ENCODE measurements at regions not wholly inside any gene's neighbourhood (a gene's known extent, or its start where the extent isn't known, plus 50 kb on each side); places are given as distances from the start of the nearest gene placed in this dataset.
"Not testable (repeated sequence)": the region's sequence is repeated elsewhere in the genome, so short reads cannot be mapped to it uniquely, and the experiment has no call there.

DNA sequence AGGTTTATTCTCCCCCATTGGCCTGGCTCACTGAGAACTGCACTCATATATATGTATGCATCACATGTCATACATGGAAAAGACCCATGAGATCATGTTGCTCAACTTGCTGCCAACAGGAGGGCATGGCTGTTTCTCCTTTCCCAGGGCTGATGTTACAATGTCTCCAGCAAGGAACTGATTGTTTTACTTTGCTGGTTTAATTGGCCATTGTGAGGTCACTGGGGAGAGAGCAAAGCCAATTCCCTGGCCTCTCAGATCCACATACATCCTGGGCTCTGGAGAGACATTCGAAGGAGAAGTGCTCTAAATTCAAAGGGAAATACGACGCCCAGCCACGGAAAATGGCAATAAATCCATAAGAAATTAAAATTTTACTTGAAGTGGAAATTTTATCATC, 287.8 kb downstream of the WDR11 start:
- no peak for DNase-seq

DNA sequence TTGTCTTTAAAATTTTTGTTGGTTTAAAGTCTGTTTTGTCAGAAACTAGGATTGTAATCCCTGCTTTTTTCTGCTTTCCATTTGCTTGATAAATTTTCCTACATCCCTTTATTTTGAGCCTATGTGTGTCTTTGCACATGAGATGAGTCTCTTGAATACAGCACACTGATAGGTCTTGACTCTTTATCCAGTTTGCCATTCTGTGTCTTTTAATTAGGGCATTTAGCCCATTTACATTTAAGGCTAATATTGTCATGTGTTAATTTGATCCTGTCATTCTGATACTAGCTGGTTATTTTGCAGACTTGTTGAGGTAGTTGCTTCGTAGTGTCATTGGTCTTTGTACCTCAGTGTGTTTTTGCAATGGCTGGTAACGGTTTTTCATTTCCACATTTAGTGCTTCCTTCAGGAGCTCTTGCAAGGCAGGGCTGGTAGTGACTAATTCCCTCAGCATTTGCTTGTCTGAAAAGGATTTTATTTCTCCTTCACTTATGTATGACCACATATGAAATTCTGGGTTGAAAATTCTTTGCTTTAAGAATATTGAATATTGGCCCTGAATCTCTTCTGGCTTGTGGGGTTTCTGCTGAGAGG, 294.7 kb downstream of the WDR11 start:
- DNase-seq, result not testable (repeated sequence)

DNA sequence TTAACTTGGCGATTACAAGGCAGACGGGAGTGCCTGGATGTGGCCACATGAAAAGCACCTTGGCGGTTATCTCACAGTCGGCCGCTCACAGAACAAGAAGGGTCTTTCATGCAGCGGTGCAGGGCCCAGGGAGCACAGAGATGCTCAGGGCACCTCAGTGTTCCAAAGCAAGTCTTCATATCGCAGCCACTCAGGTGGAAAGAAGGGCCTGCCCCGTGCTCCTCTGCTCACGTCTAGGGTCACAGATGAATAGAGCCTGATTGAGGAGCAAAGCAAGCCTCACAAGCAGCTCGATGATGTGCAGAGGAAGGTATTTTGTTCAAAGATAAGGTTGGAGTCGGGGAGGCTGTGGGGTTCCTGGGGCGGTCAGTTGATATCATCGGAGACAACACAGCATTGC, 297.8 kb downstream of the WDR11 start:
- DNase-seq, result no peak

DNA sequence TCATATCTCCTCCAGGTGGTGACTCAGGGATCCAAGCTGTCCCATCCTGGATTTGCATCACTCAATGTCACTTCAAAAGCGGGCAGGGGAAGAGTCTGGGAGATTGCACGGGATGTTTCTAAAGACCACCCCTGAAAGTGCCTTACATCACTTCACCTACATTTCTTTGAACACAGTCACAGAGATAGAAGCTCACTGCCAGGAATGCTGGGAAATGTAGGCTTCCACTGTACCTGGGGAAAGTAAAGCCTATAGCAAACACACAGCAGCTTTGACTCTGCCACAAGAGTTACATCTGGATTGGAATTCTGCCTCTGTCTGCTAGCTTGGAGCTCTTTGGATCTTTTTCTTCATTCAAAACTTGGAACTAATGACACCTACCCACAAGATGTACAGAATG, 300.9 kb downstream of the WDR11 start:
- no peak for DNase-seq

DNA sequence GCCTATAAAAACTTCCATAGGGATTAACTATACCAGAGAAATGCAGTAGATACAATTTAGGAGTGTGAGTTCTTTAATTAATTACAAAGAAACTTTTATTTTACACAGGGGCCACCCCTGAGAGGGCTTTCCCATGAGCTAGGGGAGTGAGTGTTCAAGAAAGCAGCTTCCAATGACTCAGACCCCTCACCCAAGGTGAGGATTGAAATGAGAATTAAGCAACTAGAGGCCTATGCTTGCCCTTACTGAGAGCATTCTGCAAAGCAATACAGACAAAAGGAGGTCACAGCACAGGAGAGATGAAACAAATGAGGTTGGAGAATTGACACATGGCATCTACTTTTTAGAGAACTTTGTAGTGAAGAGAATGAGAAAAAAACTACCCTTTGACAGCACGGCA, 301.8 kb downstream of the WDR11 start:
- no peak for DNase-seq

DNA sequence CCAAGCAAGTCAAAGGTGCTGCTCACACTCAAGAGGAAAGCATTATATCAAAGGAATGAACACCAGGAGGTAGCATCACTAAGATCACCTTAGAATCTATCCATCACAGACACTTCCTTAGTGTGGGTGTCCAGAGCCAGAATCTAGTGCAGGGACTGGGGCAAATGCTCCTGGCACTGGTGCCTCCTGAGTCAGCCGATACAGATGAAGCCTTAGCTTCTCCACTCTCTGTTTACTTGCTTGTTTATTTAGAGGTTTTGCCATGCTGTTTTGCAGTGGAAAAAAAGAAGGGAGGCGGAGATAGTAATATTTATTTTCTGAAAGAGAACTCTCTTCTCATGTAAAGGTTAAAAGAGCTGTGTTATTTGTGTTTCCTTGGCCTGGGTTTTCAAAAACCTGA, 303.1 kb downstream of the WDR11 start:
- no peak for DNase-seq

DNA sequence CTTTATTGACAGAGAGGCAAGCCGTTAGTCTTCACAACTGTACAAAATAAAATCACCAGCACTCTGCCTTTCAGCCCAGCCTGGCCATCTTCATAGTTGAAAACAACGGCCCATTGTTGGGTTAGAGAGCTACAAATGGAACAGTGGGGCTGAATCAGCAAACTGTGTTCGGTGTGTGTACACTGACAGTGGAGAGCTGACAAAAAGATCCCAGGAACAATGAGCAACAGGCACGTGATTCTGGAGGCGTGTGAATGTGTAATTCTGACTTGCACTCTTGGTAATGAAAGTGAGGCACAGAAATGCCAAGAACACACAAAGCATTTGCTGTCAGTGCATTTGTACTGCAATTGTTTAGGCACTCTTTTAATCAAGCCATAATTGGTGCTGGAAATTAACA, 303.7 kb downstream of the WDR11 start:
- no peak for DNase-seq

DNA sequence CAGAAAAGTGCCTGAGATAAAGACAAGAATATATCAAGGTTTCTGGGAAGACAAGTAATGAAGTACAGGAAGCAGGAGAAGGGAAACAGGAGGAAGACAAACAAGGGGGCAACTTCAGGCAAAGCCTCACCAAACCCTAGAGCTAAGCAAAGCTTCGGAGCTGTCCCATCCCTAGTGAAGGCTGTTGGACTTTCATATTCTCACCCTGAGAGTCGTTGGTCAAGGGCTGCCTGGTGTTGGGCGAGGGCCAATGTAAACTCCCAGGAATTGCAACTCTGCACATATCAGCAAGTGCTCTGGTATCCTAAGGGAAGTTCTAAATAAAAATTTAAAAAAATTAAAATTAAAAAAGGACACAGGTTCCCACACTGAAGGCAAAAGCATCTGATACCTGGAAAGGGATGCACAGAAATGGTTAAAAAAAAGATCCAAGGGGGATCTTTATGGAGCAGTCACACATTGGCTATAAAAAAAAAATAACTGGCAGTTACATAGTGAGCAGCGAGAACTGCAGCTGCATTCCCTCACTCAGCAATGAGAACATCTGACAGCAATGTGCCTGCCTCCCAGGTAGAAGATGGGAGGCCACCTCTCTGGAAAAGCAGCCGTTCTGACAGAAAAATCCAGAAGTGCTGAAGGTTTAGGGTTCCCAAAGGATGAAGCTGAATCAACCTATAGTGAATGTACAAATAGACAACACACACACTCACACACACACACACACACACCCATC, 304.7 kb downstream of the WDR11 start:
- DNase-seq, result no peak

DNA sequence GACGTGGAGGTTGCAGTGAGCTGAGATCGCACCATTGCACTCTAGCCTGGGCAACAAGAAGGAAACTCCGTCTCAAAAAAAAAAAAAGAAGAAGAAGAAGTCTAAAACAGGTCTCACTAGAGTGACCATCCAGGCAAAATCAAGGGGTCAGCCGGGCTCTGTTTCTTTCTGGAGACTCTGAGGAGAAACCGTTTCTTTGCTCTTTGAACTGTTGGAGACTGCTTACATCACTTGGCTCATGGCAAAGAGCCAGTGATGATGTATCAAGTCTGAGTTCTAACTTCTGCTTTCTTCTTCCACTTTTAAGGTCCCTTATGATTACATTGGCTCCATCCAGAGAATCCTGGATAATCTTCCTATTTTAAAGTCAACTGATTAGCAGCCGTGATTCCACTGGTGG, 306.8 kb downstream of the WDR11 start:
- DNase-seq, result peak; percentile 42

DNA sequence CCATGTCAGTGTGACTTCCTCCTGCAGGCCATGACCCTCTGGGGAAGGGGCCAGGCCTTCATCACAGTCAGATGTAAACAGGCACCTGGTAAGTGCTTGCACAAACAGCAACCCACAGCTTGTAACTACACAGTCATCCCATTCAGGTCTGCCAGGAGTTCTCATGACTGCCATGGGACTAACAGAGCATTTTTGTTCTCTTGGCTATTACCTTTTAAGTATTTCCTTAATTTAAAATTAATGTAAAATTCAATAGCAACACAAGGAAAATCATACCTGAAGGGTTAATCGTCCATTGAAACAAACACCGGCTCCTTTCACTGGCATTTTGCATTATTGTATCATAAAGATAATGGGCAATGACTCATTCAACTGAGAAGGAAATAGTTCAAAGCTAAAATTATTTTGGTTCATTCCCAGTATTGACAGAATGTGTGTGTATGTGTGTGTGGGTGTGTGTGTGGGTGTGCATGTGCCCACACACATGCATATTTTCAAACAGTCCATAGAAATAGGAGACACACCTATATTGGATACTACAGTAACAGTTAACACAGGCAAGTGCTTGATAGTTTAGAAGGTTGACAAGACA, 307.9 kb downstream of the WDR11 start:
- DNase-seq, result no peak

DNA sequence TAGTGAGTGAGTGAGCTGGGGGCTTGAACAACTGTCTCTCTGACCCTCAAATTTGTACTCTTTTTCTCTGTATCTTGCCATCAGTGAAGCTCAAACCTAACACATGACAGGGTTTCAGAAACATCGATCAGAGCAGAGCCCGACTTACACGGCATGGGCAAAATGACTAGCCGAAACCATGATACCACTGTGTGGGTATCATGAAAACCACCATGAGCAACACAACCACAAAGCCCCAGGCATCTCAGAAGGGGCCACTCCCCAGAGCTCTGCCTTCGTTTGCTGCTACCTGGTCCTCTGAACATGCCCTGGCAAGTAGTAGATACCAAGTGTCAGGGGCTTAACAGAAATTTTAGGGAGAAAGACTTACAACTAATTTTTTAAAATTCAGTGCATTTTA, 308.5 kb downstream of the WDR11 start:
- DNase-seq, result no peak

DNA sequence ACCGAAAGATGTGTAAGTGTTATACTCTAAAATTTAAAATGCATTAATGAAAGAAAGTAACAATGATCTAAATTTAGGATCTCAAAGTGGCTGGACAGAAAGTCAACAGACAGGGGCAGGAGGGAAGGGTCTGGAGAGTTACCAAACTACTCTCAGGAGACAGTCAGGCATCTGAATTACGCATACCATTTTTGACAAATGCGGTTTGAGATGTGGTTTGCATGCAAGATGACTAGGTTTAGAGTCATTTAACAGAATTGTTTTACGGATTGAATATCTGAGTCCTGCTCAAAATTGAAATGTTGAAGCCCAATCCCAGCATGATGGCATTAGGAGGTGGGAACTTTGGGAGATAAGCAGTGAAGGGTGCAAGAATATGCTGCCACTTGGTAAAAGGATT, 314.1 kb downstream of the WDR11 start:
- no peak for DNase-seq

DNA sequence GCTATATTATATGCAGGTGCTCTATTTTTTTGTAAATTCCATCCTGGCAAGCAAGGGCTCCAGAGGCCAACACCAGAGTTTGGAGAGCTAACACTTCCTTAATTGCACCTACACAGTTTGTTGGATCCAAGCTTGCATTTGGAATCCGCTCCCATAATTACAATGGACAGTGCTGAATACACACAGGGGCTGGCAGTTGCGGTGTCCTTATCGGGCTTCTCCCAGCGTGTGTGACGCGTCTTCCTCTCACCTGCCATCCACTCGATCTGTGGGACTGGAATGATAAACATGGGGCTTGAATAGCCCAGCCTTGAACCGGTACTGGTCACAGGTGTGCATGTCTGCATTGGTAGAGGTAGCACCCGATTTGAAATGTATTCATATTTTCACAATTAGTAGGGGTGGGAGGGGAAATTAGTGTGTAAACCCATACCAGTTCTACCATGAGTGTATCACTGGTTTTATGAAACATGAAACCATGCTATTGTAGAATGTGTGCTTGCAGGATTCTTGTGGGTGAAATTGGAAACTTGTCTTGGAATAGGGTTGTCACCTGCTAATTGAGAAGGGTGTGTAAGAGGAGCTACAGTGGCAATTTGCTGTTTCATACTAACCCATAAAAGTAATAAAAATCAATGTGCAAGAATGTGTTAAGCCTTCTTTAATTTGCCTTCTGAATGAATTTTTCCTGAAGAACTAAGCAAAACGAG, 316.5 kb downstream of the WDR11 start:
- no peak for DNase-seq

DNA sequence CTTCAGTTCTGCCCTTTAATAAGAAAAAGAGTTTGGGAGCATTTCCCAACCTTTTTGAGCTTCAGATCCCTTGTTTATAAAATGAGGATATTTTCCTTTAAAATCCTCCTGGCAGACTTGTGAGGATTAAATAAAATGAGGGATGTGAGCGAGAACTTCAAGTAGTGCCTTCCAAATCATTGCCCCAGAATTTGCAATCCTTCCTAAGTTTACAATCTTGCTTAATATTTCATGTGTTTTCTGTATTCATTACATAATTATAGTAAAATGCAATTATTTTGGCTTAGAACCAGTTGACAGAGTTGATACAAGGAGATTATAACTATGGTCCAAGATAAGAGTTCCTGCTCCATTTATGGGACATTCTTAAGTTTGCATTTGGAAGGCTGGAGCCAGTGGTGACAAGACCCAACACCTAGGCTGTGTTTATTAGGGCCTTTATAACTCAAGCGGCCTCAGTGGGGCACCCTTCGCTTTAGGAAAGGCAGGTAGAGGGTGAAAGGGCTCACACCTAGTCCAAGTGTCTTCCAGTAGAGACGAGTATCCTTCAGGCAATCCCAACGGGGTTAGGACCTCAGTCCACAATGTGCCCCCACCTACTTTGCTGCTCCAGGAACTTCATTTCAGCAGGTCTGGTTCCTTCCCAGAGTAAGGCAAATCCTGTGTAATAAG, 317.5 kb downstream of the WDR11 start:
- DNase-seq, result no peak

DNA sequence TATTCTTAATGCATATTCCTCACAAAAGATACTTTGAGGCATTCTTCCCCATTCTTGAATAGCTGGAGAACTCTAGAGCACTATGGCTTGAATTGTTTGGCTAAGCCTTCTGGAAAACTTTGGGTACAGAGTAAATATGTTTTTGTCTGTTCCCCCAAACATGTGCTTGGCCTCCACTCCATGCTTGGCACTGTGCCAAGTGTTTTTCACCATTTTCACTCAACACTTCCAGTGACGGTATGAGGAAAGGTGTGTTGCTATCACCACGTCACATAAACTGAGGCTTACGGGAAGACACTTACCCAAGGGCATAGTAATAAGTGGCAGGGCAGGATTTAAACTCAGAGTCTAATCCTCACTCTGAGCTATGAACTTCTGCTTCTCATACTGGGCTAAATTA, 318.2 kb downstream of the WDR11 start:
- DNase-seq, result no peak

DNA sequence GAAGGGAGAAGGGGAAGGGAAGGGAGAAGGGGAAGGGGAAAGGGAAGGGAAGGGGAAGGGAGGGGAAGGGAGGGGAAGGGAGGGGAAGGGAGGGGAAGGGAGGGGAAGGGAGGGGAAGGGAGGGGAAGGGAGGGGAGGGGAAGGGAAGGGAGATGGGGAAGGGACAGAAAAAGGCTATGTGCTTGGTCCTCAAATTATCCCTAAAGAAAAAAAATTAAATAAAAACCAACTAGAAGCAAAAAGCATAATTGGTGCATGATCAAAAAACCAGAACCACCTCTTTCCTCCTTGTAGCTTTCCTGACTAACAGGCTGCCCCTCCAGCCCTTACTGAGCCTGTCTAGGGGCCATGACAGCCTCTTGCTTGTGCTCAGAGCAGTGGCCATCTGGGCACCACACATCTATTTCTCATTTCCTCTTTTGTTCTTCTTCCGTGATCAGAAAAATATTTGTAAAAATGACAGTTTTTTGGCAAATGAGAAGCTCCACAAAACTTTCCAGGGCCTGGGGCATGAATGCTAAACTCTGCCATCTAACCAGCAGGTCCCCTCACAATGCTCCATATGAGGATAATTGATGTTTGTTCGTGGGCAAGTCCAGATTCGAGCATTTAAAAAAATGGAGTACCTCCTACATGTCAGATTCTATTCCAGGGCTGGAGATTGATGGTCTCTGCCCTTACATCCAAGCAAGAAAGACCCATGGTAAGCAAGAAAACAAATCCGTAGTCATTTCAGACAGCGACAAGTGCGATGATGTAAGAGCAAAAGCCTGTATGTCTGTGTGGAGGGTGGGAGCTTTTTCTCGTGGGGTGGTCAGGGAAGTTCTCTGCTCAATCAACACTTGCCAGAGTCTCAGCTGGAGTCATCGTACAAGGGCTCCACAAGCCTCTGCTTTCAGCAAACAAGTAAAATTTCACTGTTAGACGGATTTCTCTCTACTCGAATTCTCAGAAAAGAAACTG, 320.9 kb downstream of the WDR11 start:
- no peak for DNase-seq

DNA sequence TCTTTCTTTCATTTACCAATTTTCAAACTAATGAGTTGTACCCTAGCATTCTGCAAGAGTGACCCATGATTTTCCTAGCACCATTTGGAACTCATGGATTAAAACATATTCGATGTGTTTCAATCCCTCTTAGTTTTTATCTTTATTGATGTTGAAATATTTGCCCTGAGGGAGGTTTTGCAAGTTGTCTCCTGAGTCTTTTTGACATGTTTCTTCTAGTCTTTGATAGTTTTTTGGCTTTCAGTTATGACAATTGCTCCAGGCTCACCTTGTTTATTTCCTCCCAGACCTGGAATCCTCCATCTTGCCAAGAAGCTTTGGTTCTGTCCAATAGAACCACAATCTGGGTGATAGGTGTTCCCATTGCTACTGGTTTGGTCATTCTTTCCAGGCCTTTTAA, 327.8 kb downstream of the WDR11 start:
- no peak for DNase-seq

DNA sequence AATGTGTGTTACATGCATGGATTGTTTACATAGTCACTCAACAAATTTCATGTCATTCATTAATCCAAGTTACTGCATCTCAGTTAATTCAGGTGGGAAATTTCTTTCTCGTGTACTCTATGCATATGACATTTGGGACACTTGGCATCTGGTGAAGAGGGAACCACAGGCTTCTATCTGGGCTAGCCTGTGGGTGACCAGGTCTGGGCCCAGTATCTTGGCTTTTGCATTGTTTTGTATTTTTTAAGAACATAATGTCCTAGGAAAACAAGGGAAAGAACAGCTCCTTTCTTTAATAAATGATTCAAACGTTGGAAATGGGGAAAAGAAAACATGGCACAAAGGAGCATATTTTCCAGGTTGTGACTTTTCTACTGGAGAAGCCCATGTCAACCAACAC, 331.1 kb downstream of the WDR11 start:
- DNase-seq, result no peak

DNA sequence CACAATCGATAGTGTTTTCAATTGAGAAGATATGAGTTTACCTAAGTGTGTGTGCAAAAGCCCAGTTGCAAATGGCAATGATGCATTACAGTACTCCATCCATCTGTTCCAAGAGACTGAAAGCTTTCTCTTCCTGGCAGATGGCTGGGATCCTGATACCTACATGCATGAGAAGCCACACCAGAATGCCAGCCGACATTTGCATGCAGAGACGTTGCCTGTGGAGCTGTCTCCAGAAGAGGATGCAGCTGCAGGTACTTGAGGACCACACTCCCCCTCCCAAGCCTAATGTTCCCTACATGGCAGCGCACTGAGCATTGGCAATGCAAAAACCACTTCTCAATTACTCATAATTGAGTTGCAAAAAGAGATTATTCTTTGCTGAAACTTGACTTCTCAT, 332.1 kb downstream of the WDR11 start:
- no peak for DNase-seq

DNA sequence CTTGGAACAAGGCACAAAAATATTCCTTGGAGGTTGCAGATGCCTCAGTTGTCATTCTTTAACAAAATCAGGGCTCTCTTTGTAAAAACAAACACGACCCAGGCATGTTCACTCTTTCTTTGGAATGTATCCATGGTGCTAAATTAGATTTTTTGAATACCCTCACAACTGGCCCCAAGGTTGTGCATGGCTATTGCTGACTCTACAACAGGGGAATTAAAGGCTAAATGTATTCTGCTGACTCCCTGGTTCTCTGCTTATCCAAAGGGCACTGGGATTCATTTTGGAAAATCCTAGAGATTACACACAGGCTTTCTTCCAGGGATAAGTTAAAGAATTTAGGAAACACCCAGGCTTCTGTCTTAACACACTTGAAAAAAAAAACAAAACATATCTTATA, 332.5 kb downstream of the WDR11 start:
- no peak for DNase-seq

DNA sequence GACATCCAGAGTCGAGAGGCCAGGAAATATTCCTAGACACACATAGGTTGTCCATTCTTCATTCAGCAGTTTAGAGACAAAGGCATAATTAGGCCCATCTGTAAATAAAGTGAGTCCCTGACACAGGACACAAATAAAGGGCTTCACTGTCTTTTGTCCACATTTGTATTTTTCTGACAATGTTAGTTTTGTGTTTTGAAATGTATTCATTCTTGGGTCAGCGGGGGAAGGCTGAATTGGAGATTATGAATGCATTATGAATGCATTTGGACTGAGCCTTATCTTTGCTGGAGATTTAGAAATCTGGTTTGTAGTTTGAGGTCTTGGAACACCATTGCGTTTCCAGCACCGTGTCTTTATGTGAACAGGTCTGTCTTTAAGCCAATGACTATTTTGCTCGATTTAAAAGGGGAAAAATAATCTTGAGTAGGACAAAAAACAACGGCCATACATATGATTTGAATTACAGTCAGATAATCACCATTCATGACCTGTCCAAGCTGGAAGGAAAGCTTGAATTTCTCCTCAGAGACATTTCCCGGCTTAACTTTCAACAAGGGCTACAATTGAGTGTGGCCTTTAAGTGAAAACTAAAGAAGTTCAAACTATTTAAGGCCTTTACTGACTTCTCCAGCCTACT, 334.8 kb downstream of the WDR11 start:
- no peak for DNase-seq

DNA sequence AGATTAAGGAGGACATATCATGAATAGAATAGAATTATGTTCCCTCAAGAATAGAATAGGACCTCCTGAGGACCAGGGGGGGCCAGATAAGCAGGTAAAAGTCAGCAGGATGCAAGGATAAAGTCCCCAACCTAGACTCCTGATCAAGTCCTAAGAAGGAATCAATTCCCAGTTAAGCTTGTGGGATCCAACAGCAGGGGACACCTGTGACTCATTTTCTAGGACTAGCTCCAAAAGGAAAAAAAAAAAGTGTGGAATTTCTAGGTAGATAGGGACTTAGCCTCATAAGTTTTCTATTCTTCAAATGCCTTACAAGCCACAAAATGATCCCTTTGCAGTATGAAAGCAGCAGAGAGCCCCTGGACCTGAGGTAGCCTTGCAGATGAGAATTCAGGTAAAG, 336.2 kb downstream of the WDR11 start:
- DNase-seq, result no peak
